ENCODE measurements at regions not wholly inside any gene's neighbourhood (a gene's known extent, or its start where the extent isn't known, plus 50 kb on each side); places are given as distances from the start of the nearest gene placed in this dataset.
"Not testable (repeated sequence)": the region's sequence is repeated elsewhere in the genome, so short reads cannot be mapped to it uniquely, and the experiment has no call there.

- no peak for DNase-seq
Measured at GRCh38 chr1:174105086-174105485, 54.2 kb upstream of the RABGAP1L start.

- no peak for DNase-seq
Measured at GRCh38 chr1:174103766-174104165, 55.6 kb upstream of the RABGAP1L start.

- not testable (repeated sequence) for DNase-seq
Measured at GRCh38 chr1:174101976-174102375, 57.3 kb upstream of the RABGAP1L start.

- no peak for DNase-seq
Measured at GRCh38 chr1:174097426-174097825, 61.9 kb upstream of the RABGAP1L start.

- not testable (repeated sequence) for DNase-seq
Measured at GRCh38 chr1:174093789-174094188, 65.5 kb upstream of the RABGAP1L start.

GRCh38 chr1:174090471-174090870 is 68.3 kb upstream of the RC3H1 start:
- no peak for DNase-seq

GRCh38 chr1:174080819-174081218 is 58.7 kb upstream of the RC3H1 start:
- no peak for DNase-seq

- no peak for DNase-seq
Measured at GRCh38 chr1:174079796-174080195, 57.6 kb upstream of the RC3H1 start.

GRCh38 chr1:174078916-174079315 is 56.8 kb upstream of the RC3H1 start:
- not testable (repeated sequence) for DNase-seq

- no peak for DNase-seq
Measured at GRCh38 chr1:174077749-174078490, 55.8 kb upstream of the RC3H1 start.

- DNase-seq, result peak; percentile 8
Measured at GRCh38 chr1:174075245-174075692, 53.1 kb upstream of the RC3H1 start.

- DNase-seq, result peak; percentile 42
Measured at GRCh38 chr1:174074757-174075156, 52.6 kb upstream of the RC3H1 start.

GRCh38 chr1:174072581-174072980 is 50.4 kb upstream of the RC3H1 start:
- no peak for DNase-seq

Measured in fibroblast of skin of scalp (primary cell).